ENCODE measurements at regions not wholly inside any gene's neighbourhood (a gene's known extent, or its start where the extent isn't known, plus 50 kb on each side); places are given as distances from the start of the nearest gene placed in this dataset.
"Not testable (repeated sequence)": the region's sequence is repeated elsewhere in the genome, so short reads cannot be mapped to it uniquely, and the experiment has no call there.

- H3K27ac ChIP-seq (ENCODE audit: insufficient read depth, low read length); H3K9ac ChIP-seq (ENCODE audit: low read depth, low read length); BruUV-seq (replicated peaks); H3K4me1 ChIP-seq (ENCODE audit: control insufficient read depth, insufficient read depth, low read length); ATAC-seq (ENCODE audit: low read depth); H2BK120ac ChIP-seq (ENCODE audit: low read depth, low read length); CTCF ChIA-PET; H4K8ac ChIP-seq (ENCODE audit: low read depth in 2 of 2, low read length in 2 of 2); DNase-seq; H3K36me3 ChIP-seq (ENCODE audit: control insufficient read depth, insufficient read depth, low read length); H3K18ac ChIP-seq (ENCODE audit: low read depth, low read length); H4K91ac ChIP-seq (ENCODE audit: insufficient read depth, low read depth, low read length); H4K5ac ChIP-seq (ENCODE audit: low read depth, low read length); H3K14ac ChIP-seq (replicated peaks; ENCODE audit: low read depth, low read length); H2AFZ ChIP-seq (replicated peaks; ENCODE audit: low read length, poor library complexity); H2AK5ac ChIP-seq (ENCODE audit: low read depth, low read length); H3K4ac ChIP-seq (ENCODE audit: low read depth, low read length); H4K20me1 ChIP-seq (ENCODE audit: insufficient read depth, low read length); POLR2A ChIA-PET (ENCODE audit: unreplicated experiment); H3K79me1 ChIP-seq (ENCODE audit: low read depth in 1 of 2, low read length in 2 of 2); H3K4me3 ChIP-seq (ENCODE audit: insufficient read depth, low read depth, low read length); H3K23ac ChIP-seq (ENCODE audit: low read depth, low read length); H2BK15ac ChIP-seq (ENCODE audit: low read depth, low read length); H3K56ac ChIP-seq (ENCODE audit: extremely low read depth, insufficient read depth, low read length); H2AK9ac ChIP-seq (replicated peaks; ENCODE audit: low read depth, low read length, poor library complexity); H3K27me3 ChIP-seq (ENCODE audit: control insufficient read depth, insufficient read depth, low read length); dilution Hi-C loops (cut with HindIII; ENCODE audit: low sequenced_read_pairs, unreplicated experiment); H2BK5ac ChIP-seq (ENCODE audit: low read depth, low read length, poor library complexity, severe bottlenecking); H3K9me3 ChIP-seq (ENCODE audit: control insufficient read depth, insufficient read depth, low read length); H3K9me1 ChIP-seq (ENCODE audit: insufficient read depth, low read length); H3K4me2 ChIP-seq (ENCODE audit: low read depth, low read length); H2BK20ac ChIP-seq (ENCODE audit: low read depth, low read length): not testable (repeated sequence)
- WGBS, 2 experiments (ENCODE audit: extremely low coverage in 2 of 2, insufficient read length in 1 of 2), result no CpG with 5 or more reads among the region's 2 CpGs
- in situ Hi-C loops (cut with MboI; ENCODE audit: low sequenced_read_pairs), result loop anchor here (5.0 to 10.0 kb wide), 3 partner anchors 104 to 474 kb away; no protein-coding TSS in a partner anchor
- intact Hi-C loops (cut with micrococcal nuclease), result loop anchor here (2.0 to 5.0 kb wide), 4 partner anchors 52 to 500 kb away; no protein-coding TSS in a partner anchor
Measured at GRCh38 chr10:95130429-95130828, 61.1 kb upstream of the CYP2C8 start.
